ENCODE measurements at regions not wholly inside any gene's neighbourhood (a gene's known extent, or its start where the extent isn't known, plus 50 kb on each side); places are given as distances from the start of the nearest gene placed in this dataset.

DNA sequence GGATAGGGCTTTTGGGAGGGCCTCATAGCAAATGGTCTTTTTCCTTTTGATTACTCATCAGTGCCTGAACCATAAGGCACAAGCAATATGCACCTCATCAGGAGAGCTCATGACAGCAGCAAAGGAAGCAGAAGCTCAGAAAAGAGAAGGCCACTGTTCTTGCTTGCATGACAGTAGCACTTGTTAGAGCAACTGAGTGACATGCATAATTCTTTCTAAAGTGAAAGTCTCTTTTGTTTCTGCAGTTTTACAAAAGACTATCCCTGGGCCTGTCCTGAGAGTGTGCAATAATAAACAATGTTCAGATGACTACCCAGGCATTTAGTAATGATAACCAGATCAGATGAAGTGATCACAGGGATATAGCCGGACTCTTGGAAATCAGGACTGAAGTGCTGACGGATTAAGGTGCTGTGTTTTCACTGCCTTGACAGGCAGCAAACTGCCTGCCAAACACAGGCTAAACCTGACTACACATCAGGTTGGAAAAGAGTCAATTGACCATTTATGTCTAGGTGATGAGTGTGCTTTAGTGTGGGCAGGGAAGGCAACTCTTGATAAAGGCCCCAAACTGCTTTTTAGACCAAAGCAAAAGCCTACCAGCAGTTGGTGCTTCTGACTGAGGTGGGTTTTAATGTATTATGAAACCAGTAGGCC is 1860.3 kb downstream of the TP53TG3F start:
- TF ChIP-seq, protein P1, sequence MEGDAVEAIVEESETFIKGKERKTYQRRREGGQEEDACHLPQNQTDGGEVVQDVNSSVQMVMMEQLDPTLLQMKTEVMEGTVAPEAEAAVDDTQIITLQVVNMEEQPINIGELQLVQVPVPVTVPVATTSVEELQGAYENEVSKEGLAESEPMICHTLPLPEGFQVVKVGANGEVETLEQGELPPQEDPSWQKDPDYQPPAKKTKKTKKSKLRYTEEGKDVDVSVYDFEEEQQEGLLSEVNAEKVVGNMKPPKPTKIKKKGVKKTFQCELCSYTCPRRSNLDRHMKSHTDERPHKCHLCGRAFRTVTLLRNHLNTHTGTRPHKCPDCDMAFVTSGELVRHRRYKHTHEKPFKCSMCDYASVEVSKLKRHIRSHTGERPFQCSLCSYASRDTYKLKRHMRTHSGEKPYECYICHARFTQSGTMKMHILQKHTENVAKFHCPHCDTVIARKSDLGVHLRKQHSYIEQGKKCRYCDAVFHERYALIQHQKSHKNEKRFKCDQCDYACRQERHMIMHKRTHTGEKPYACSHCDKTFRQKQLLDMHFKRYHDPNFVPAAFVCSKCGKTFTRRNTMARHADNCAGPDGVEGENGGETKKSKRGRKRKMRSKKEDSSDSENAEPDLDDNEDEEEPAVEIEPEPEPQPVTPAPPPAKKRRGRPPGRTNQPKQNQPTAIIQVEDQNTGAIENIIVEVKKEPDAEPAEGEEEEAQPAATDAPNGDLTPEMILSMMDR (optimal IDR thresholded peaks at IDR 0.05 in 1 of 3, IDR thresholded peaks at IDR 0.05 in 1 of 3, conservative IDR thresholded peaks at IDR 0.05 in 1 of 3; ENCODE audit: extremely low read depth in 1 of 3, insufficient read depth in 2 of 3, low read length in 3 of 3), result no peak
- TF ChIP-seq EZH2 (IDR thresholded peaks at IDR 0.05; ENCODE audit: low read length), result no peak

All from keratinocyte (primary cell).